Neural progenitor cell (in vitro differentiated cells): ENCODE measurements at regions not wholly inside any gene's neighbourhood (a gene's known extent, or its start where the extent isn't known, plus 50 kb on each side); places are given as distances from the start of the nearest gene placed in this dataset.

Source experiments
- CTCF ChIP-seq: fragments of 200-600 bp; sonication (generic); IDR thresholded peaks from 2 replicates; pipeline ENCODE4 v1.5.1; 2017; ENCODE audit warnings: antibody characterized with exemption, mild to moderate bottlenecking
- EZH2 ChIP-seq: fragments of 200-600 bp; sonication (generic); IDR thresholded peaks from 2 replicates; pipeline ENCODE4 v1.6.1; 2017; ENCODE audit warnings: antibody characterized with exemption, mild to moderate bottlenecking, moderate library complexity

DNA sequence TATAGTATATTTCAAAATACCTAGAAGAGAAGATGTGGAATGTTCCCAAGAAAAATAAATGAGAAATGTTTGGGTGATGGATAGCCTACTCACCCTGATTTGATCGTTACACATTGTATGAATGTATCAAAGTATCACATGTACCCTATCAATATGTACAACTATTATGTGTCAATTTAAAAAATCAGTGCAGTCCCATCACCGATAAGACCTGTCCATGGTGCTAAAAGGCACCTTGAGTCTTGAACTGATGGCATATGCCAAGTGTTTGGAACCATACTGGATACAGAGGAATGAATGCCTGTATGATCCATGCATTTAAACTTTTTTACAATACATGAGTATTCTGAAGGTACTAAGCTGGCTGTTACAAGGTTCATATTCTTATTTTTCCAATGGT is 50.2 kb upstream of the ZNF835 start:
- TF ChIP-seq CTCF (no peak), EZH2 (no peak)
